IMR-90 (cell line): ENCODE measurements at regions not wholly inside any gene's neighbourhood (a gene's known extent, or its start where the extent isn't known, plus 50 kb on each side); places are given as distances from the start of the nearest gene placed in this dataset.

ENCODE experiments used
- ATAC-seq: fragments of 200-7000 bp; cut with Tn5 transposase; 2 replicates; pipeline ENCODE4 v1.9.1; 2020; ENCODE audit warnings: low read depth, mild to moderate bottlenecking, moderate library complexity
- BruUV-seq: library from RNA; stranded (reverse); fragments of 400-500 nt; replicated peaks from 2 replicates; lab custom pipeline; 2021; lab: Mats Ljungman, UMichigan
- CTCF ChIA-PET: fragments of 300-600 bp; formaldehyde crosslinking; extraction: SDS; loops from one replicate; lab custom pipeline; 2021; ENCODE audit warnings: antibody characterized with exemption; lab: Yijun Ruan, JAX
- POLR2A ChIA-PET: fragments of 300-600 bp; sonication (Branson Sonifier 250); formaldehyde crosslinking; loops from one replicate; lab custom pipeline; 2022; ENCODE audit warnings: antibody characterized with exemption; ENCODE audit not compliant: unreplicated experiment; lab: Charles Lee
- DNase-seq: peaks from one replicate; pipeline ENCODE4 v3.0.0; 2013
- H2AFZ ChIP-seq: replicated peaks from 2 replicates; pipeline ENCODE3; 2013; ENCODE audit warnings: low read length, mild to moderate bottlenecking; ENCODE audit not compliant: poor library complexity
- H2AK5ac ChIP-seq: 2 replicates; pipeline ENCODE4 v1.6.1; 2013; ENCODE audit warnings: low read depth, low read length, inconsistent platforms
- H2AK9ac ChIP-seq: replicated peaks from 2 replicates; pipeline ENCODE3; 2013; ENCODE audit warnings: mild to moderate bottlenecking, low read depth, low read length, moderate library complexity; ENCODE audit not compliant: poor library complexity
- H2BK120ac ChIP-seq: 2 replicates; pipeline ENCODE4 v1.6.1; 2013; ENCODE audit warnings: low read depth, low read length, inconsistent platforms
- H2BK15ac ChIP-seq: 3 replicates; pipeline ENCODE4 v1.6.1; 2013; ENCODE audit warnings: low read depth, low read length, inconsistent platforms
- H2BK20ac ChIP-seq: 2 replicates; pipeline ENCODE4 v1.6.1; 2013; ENCODE audit warnings: low read depth, mild to moderate bottlenecking, inconsistent platforms, low read length, moderate library complexity
- H2BK5ac ChIP-seq: 2 replicates; pipeline ENCODE4 v1.6.1; 2013; ENCODE audit warnings: mild to moderate bottlenecking, low read depth, low read length, inconsistent platforms; ENCODE audit not compliant: poor library complexity, severe bottlenecking
- H3K14ac ChIP-seq: replicated peaks from 2 replicates; pipeline ENCODE4 v1.6.1; 2013; ENCODE audit warnings: low read depth, low read length, inconsistent platforms
- H3K18ac ChIP-seq: 2 replicates; pipeline ENCODE4 v1.6.1; 2013; ENCODE audit warnings: low read depth, low read length, control low read depth
- H3K23ac ChIP-seq: 2 replicates; pipeline ENCODE4 v1.6.1; 2013; ENCODE audit warnings: low read depth, low read length, inconsistent platforms
- H3K27ac ChIP-seq: 2 replicates; pipeline ENCODE4 v1.5.1; 2013; ENCODE audit warnings: mild to moderate bottlenecking, control low read depth, low read length; ENCODE audit not compliant: insufficient read depth
- H3K27me3 ChIP-seq: 2 replicates; pipeline ENCODE4 v1.6.1; 2013; ENCODE audit warnings: low read length; ENCODE audit not compliant: control insufficient read depth, insufficient read depth
- H3K36me3 ChIP-seq: 2 replicates; pipeline ENCODE4 v1.6.1; 2013; ENCODE audit warnings: low read length, mixed read lengths; ENCODE audit not compliant: control insufficient read depth, insufficient read depth
- H3K4ac ChIP-seq: 2 replicates; pipeline ENCODE4 v1.6.1; 2013; ENCODE audit warnings: low read depth, low read length, inconsistent platforms
- H3K4me1 ChIP-seq: 2 replicates; pipeline ENCODE4 v1.6.1; 2013; ENCODE audit warnings: low read length, mixed read lengths; ENCODE audit not compliant: control insufficient read depth, insufficient read depth
- H3K4me2 ChIP-seq: 2 replicates; pipeline ENCODE4 v1.6.1; 2013; ENCODE audit warnings: low read depth, mild to moderate bottlenecking, control low read depth, low read length, moderate library complexity
- H3K4me3 ChIP-seq: 2 replicates; pipeline ENCODE4 v1.5.1; 2013; ENCODE audit warnings: low read depth, mild to moderate bottlenecking, control low read depth, low read length, moderate library complexity; ENCODE audit not compliant: insufficient read depth
- H3K56ac ChIP-seq: 2 replicates; pipeline ENCODE4 v1.6.1; 2013; ENCODE audit warnings: low read length, inconsistent platforms; ENCODE audit not compliant: insufficient read depth; ENCODE audit errors: extremely low read depth
- H3K79me1 ChIP-seq, 2 experiments: 2 replicates each; pipeline ENCODE4 v1.6.1; 2013; ENCODE audit warnings: low read length in 2 of 2, inconsistent platforms in 1 of 2, low read depth in 1 of 2
- H3K9ac ChIP-seq: 2 replicates; pipeline ENCODE4 v1.6.1; 2013; ENCODE audit warnings: low read depth, low read length, control low read depth
- H3K9me1 ChIP-seq: 2 replicates; pipeline ENCODE4 v1.6.1; 2013; ENCODE audit warnings: low read length, inconsistent platforms; ENCODE audit not compliant: insufficient read depth
- H3K9me3 ChIP-seq: 2 replicates; pipeline ENCODE4 v1.6.1; 2013; ENCODE audit warnings: low read length; ENCODE audit not compliant: control insufficient read depth, insufficient read depth
- H4K20me1 ChIP-seq: 2 replicates; pipeline ENCODE4 v1.6.1; 2013; ENCODE audit warnings: low read length, inconsistent platforms; ENCODE audit not compliant: insufficient read depth
- H4K5ac ChIP-seq: 2 replicates; pipeline ENCODE4 v1.6.1; 2013; ENCODE audit warnings: mild to moderate bottlenecking, low read depth, low read length, control low read depth
- H4K8ac ChIP-seq, 2 experiments: 2 replicates each; pipeline ENCODE4 v1.6.1; 2013; ENCODE audit warnings: low read depth in 2 of 2, low read length in 2 of 2, control low read depth in 1 of 2, inconsistent platforms in 1 of 2
- H4K91ac ChIP-seq: 2 replicates; pipeline ENCODE4 v1.6.1; 2013; ENCODE audit warnings: low read depth, low read length, inconsistent platforms; ENCODE audit not compliant: insufficient read depth
- BHLHE40 ChIP-seq: fragments of 150-350 bp; IDR thresholded peaks from 2 replicates; pipeline ENCODE4 v1.6.1; 2016; ENCODE audit warnings: mild to moderate bottlenecking, low read depth, low read length
- CEBPB ChIP-seq: IDR thresholded peaks from 2 replicates; pipeline ENCODE4 v1.6.1; 2012; ENCODE audit warnings: low read depth, low read length, improper control_type of control experiment
- CHD1 ChIP-seq: IDR thresholded peaks from 2 replicates; pipeline ENCODE4 v1.6.1; 2012; ENCODE audit warnings: low read depth, low read length, improper control_type of control experiment
- FOS ChIP-seq: fragments of 150-350 bp; IDR thresholded peaks from 2 replicates; pipeline ENCODE4 v1.6.1; 2016; ENCODE audit warnings: low read depth, low read length
- MAFK ChIP-seq: IDR thresholded peaks from 2 replicates; pipeline ENCODE4 v1.6.1; 2012; ENCODE audit warnings: low read depth, low read length, improper control_type of control experiment
- MAZ ChIP-seq: IDR thresholded peaks from 2 replicates; pipeline ENCODE4 v1.6.1; 2012; ENCODE audit warnings: low read depth, mild to moderate bottlenecking, low read length, improper control_type of control experiment, moderate library complexity, borderline replicate concordance
- MXI1 ChIP-seq: IDR thresholded peaks from 2 replicates; pipeline ENCODE4 v1.6.1; 2012; ENCODE audit warnings: low read depth, mild to moderate bottlenecking, low read length, moderate library complexity, borderline replicate concordance
- NFE2L2 ChIP-seq: fragments of 150-350 bp; IDR thresholded peaks from 2 replicates; pipeline ENCODE4 v1.6.1; 2016; ENCODE audit warnings: low read depth, mild to moderate bottlenecking, low read length
- POLR2A ChIP-seq: IDR thresholded peaks from 2 replicates; pipeline ENCODE4 v1.6.1; 2012; ENCODE audit warnings: mild to moderate bottlenecking, low read depth, low read length
- RAD21 ChIP-seq: IDR thresholded peaks from 2 replicates; pipeline ENCODE4 v1.6.1; 2012; ENCODE audit warnings: low read length, improper control_type of control experiment
- RCOR1 ChIP-seq: IDR thresholded peaks from 2 replicates; pipeline ENCODE4 v1.6.1; 2012; ENCODE audit warnings: mild to moderate bottlenecking, low read length, improper control_type of control experiment; ENCODE audit not compliant: insufficient replicate concordance
- SMC3 ChIP-seq: fragments of 150-350 bp; IDR thresholded peaks from 2 replicates; pipeline ENCODE4 v1.6.1; 2016; ENCODE audit warnings: low read depth, mild to moderate bottlenecking, antibody characterized with exemption, low read length, moderate library complexity
- dilution Hi-C: fragments of 300-500 bp; cut with HindIII; formaldehyde crosslinking; loops from one replicate; pipeline ENCODE4 v1.14.3; 2018; ENCODE audit warnings: low sequenced_read_pairs; ENCODE audit not compliant: unreplicated experiment
- in situ Hi-C: fragments of 300-500 bp; cut with MboI; formaldehyde crosslinking; loops from 3 replicates; pipeline ENCODE4 v1.14.3; 2019; ENCODE audit warnings: low sequenced_read_pairs, inconsistent platforms, mixed read lengths
- intact Hi-C: fragments of 100-400 bp; cut with micrococcal nuclease; formaldehyde crosslinking; loops from 2 replicates; pipeline ENCODE4 v1.10.0; 2022
- TF ChIP-seq, protein P1 (sequence below): fragments of 150-350 bp; IDR thresholded peaks from 2 replicates; pipeline ENCODE4 v1.6.1; 2017; ENCODE audit warnings: mild to moderate bottlenecking, antibody characterized with exemption, low read length, low read depth
- TF ChIP-seq, protein P2 (sequence below): fragments of 150-350 bp; IDR thresholded peaks from 2 replicates; pipeline ENCODE4 v1.6.1; 2016; ENCODE audit warnings: low read depth, mild to moderate bottlenecking, low read length, moderate library complexity, borderline replicate concordance
- TF ChIP-seq, protein P3 (sequence below): conservative IDR thresholded peaks from 2 replicates; pipeline ENCODE4 v1.5.1; 2012; ENCODE audit warnings: mild to moderate bottlenecking, low read depth, low read length, improper control_type of control experiment

DNA sequence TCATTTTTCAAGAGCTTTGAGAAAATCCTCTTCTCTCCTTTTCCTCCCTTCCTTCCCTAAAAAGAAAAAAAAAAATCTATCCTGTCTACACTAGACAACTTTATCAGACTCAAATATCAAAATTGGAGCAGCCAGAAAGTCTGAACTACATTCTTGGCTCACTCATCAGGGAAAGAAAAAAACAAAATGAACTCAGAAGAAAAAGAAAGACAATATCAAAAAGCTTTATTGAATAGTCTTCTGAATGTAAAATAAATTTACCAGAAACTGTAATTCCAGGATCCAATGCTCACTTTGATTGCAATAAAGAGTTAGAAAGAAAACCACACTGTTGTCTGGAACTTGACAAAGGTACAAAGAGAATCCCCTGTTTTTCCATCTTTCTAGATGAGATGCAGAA is 507.2 kb upstream of the MPDZ start:
- Histone ChIP-seq H3K4me3 (no peak overlapping the region), H3K9me1 (no peaks in the 10 kb centered on the region), H3K36me3 (no peaks in the 10 kb centered on the region), H3K27ac (no peak overlapping the region; the same call in 1 of the 2 replicates), H3K79me1 (no peaks in the 10 kb centered on the region), H3K4me2 (no peak overlapping the region), H4K5ac (no peak overlapping the region), H2BK15ac (no peak overlapping the region), H4K8ac (no peak overlapping the region), H2BK20ac (no peak overlapping the region), H3K9me3 (no peaks in the 10 kb centered on the region; the same call in 1 of the 2 replicates), H3K4ac (no peak overlapping the region), H3K27me3 (no peaks in the 10 kb centered on the region), H3K56ac (no peak overlapping the region), H2AK9ac (no peak overlapping the region), H2BK120ac (no peak overlapping the region), H3K4me1 (peaks cover 4% of the 10 kb centered on the region; the same call in 1 of the 2 replicates), H3K9ac (no peak overlapping the region), H2AFZ (no peak overlapping the region), H3K18ac (no peak overlapping the region), H4K20me1 (no peaks in the 10 kb centered on the region), H4K91ac (no peak overlapping the region), H2BK5ac (no peak overlapping the region), H2AK5ac (no peak overlapping the region), H3K23ac (no peak overlapping the region), H3K14ac (no peak overlapping the region)
- no peak for DNase-seq
- ChIA-PET CTCF (no interaction called here), POLR2A (no interaction called here)
- in situ Hi-C loops (no loop called here), intact Hi-C loops (no loop called here), dilution Hi-C loops (no loop called here)
- ATAC-seq: no peak
- TF ChIP-seq BHLHE40 (no peak), RCOR1 (no peak), NFE2L2 (no peak), SMC3 (no peak), MAFK (no peak), CHD1 (no peak), MAZ (no peak), RAD21 (no peak), POLR2A (no peak), CEBPB (no peak), FOS (no peak), MXI1 (no peak)
- TF ChIP-seq, protein P1, sequence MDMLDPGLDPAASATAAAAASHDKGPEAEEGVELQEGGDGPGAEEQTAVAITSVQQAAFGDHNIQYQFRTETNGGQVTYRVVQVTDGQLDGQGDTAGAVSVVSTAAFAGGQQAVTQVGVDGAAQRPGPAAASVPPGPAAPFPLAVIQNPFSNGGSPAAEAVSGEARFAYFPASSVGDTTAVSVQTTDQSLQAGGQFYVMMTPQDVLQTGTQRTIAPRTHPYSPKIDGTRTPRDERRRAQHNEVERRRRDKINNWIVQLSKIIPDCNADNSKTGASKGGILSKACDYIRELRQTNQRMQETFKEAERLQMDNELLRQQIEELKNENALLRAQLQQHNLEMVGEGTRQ: no peak
- TF ChIP-seq, protein P2, sequence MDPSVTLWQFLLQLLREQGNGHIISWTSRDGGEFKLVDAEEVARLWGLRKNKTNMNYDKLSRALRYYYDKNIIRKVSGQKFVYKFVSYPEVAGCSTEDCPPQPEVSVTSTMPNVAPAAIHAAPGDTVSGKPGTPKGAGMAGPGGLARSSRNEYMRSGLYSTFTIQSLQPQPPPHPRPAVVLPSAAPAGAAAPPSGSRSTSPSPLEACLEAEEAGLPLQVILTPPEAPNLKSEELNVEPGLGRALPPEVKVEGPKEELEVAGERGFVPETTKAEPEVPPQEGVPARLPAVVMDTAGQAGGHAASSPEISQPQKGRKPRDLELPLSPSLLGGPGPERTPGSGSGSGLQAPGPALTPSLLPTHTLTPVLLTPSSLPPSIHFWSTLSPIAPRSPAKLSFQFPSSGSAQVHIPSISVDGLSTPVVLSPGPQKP: no peak
- TF ChIP-seq, protein P3, sequence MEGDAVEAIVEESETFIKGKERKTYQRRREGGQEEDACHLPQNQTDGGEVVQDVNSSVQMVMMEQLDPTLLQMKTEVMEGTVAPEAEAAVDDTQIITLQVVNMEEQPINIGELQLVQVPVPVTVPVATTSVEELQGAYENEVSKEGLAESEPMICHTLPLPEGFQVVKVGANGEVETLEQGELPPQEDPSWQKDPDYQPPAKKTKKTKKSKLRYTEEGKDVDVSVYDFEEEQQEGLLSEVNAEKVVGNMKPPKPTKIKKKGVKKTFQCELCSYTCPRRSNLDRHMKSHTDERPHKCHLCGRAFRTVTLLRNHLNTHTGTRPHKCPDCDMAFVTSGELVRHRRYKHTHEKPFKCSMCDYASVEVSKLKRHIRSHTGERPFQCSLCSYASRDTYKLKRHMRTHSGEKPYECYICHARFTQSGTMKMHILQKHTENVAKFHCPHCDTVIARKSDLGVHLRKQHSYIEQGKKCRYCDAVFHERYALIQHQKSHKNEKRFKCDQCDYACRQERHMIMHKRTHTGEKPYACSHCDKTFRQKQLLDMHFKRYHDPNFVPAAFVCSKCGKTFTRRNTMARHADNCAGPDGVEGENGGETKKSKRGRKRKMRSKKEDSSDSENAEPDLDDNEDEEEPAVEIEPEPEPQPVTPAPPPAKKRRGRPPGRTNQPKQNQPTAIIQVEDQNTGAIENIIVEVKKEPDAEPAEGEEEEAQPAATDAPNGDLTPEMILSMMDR: no peak
- no TSS peak for BruUV-seq
